SK-N-SH treated with all-trans-retinoic acid at 6 μM for 48 hours (cell line): ENCODE measurements at regions not wholly inside any gene's neighbourhood (a gene's known extent, or its start where the extent isn't known, plus 50 kb on each side); places are given as distances from the start of the nearest gene placed in this dataset.

Experiments used
- ATAC-seq: fragments of 200-7000 bp; cut with Tn5 transposase; 3 replicates; pipeline ENCODE4 v1.9.1; 2020; ENCODE audit warnings: mild to moderate bottlenecking, moderate library complexity
- ARNTL ChIP-seq: fragments of 450-650 bp; formaldehyde crosslinking; IDR thresholded peaks from 2 replicates; pipeline ENCODE4 v1.5.0; 2020; ENCODE audit warnings: low read depth, mild to moderate bottlenecking, moderate library complexity, borderline replicate concordance
- BACH2 ChIP-seq: fragments of 250-450 bp; sonication (Bioruptor Pico); IDR thresholded peaks from 2 replicates; pipeline ENCODE4 v1.9.0; 2021; ENCODE audit warnings: mild to moderate bottlenecking, borderline replicate concordance
- CREB5 ChIP-seq: fragments of 250-450 bp; sonication (Bioruptor Pico); IDR thresholded peaks from 2 replicates; pipeline ENCODE4 v1.5.1; 2020; ENCODE audit warnings: low read depth, mild to moderate bottlenecking, moderate library complexity
- CSDC2 ChIP-seq: fragments of 250-450 bp; sonication (Bioruptor Pico); IDR thresholded peaks from 2 replicates; pipeline ENCODE4 v1.5.0; 2020; ENCODE audit warnings: mild to moderate bottlenecking, moderate library complexity
- CSRNP3 ChIP-seq: fragments of 250-450 bp; sonication (Bioruptor Pico); IDR thresholded peaks from 2 replicates; pipeline ENCODE4 v1.5.1; 2021; ENCODE audit warnings: mild to moderate bottlenecking, moderate library complexity
- ESRRG ChIP-seq: fragments of 250-450 bp; sonication (Bioruptor Pico); IDR thresholded peaks from 2 replicates; pipeline ENCODE4 v1.6.1; 2021; ENCODE audit warnings: mild to moderate bottlenecking
- GLIS3 ChIP-seq: fragments of 250-450 bp; sonication (Bioruptor Pico); IDR thresholded peaks from 2 replicates; pipeline ENCODE4 v1.5.0; 2020; ENCODE audit warnings: mild to moderate bottlenecking, moderate library complexity
- ISL1 ChIP-seq: fragments of 250-450 bp; sonication (Bioruptor Pico); IDR thresholded peaks from 2 replicates; pipeline ENCODE4 v2.1.2; 2022; ENCODE audit warnings: mild to moderate bottlenecking, moderate library complexity
- PATZ1 ChIP-seq: fragments of 250-450 bp; sonication (Bioruptor Pico); IDR thresholded peaks from 2 replicates; pipeline ENCODE4 v1.8.0; 2020; ENCODE audit warnings: mild to moderate bottlenecking, moderate library complexity, borderline replicate concordance
- POU6F1 ChIP-seq: fragments of 250-450 bp; sonication (Bioruptor Pico); IDR thresholded peaks from 2 replicates; pipeline ENCODE4 v1.8.0; 2021; ENCODE audit warnings: low read depth, mild to moderate bottlenecking, moderate library complexity, borderline replicate concordance
- PPARA ChIP-seq: fragments of 250-450 bp; sonication (Bioruptor Pico); IDR thresholded peaks from 2 replicates; pipeline ENCODE4 v1.5.0; 2020; ENCODE audit warnings: mild to moderate bottlenecking, borderline replicate concordance
- RARB ChIP-seq: fragments of 250-450 bp; sonication (Bioruptor Pico); IDR thresholded peaks from 2 replicates; pipeline ENCODE4 v1.8.0; 2021; ENCODE audit warnings: mild to moderate bottlenecking, moderate library complexity
- SNAI2 ChIP-seq: fragments of 250-450 bp; sonication (Bioruptor Pico); IDR thresholded peaks from 2 replicates; pipeline ENCODE4 v1.5.0; 2020; ENCODE audit warnings: mild to moderate bottlenecking, moderate library complexity
- TCF4 ChIP-seq: fragments of 250-450 bp; sonication (Bioruptor Pico); IDR thresholded peaks from 2 replicates; pipeline ENCODE4 v1.8.0; 2021; ENCODE audit warnings: mild to moderate bottlenecking, moderate library complexity, borderline replicate concordance
- TOX ChIP-seq: fragments of 250-450 bp; sonication (Bioruptor Pico); IDR thresholded peaks from 2 replicates; pipeline ENCODE4 v1.8.0; 2021; ENCODE audit warnings: mild to moderate bottlenecking, moderate library complexity, borderline replicate concordance
- ZC3H10 ChIP-seq: fragments of 250-450 bp; sonication (Bioruptor Pico); IDR thresholded peaks from 2 replicates; pipeline ENCODE4 v1.5.1; 2021; ENCODE audit warnings: mild to moderate bottlenecking, moderate library complexity
- ZFP3 ChIP-seq: fragments of 250-450 bp; sonication (Bioruptor Pico); IDR thresholded peaks from 2 replicates; pipeline ENCODE4 v1.5.0; 2020; ENCODE audit warnings: mild to moderate bottlenecking, moderate library complexity
- ZFP30 ChIP-seq: fragments of 450-650 bp; formaldehyde crosslinking; IDR thresholded peaks from 2 replicates; pipeline ENCODE4 v1.5.0; 2022; ENCODE audit warnings: mild to moderate bottlenecking, moderate library complexity
- ZNF565 ChIP-seq: fragments of 450-650 bp; formaldehyde crosslinking; conservative IDR thresholded peaks from 2 replicates; pipeline ENCODE4 v1.5.0; 2020; ENCODE audit warnings: low read depth, mild to moderate bottlenecking, moderate library complexity
- ZNF70 ChIP-seq: fragments of 450-650 bp; formaldehyde crosslinking; IDR thresholded peaks from 2 replicates; pipeline ENCODE4 v1.5.0; 2020; ENCODE audit warnings: mild to moderate bottlenecking, moderate library complexity
- ZNF8 ChIP-seq: fragments of 450-650 bp; formaldehyde crosslinking; IDR thresholded peaks from 2 replicates; pipeline ENCODE4 v1.5.0; 2020; ENCODE audit warnings: mild to moderate bottlenecking, moderate library complexity

GRCh38 chr12:24038211-24038997, 88.9 kb upstream of the SOX5 start:
- ATAC-seq: no peak
- TF ChIP-seq PPARA (CRISPR knock-in tag) (no peak), PATZ1 (no peak), ARNTL (CRISPR knock-in tag) (no peak), TOX (CRISPR knock-in tag) (no peak), CSDC2 (no peak), BACH2 (no peak), ISL1 (no peak), POU6F1 (no peak), TCF4 (no peak), ZFP3 (CRISPR knock-in tag) (no peak), CREB5 (CRISPR knock-in tag) (no peak), ZNF8 (CRISPR knock-in tag) (no peak), GLIS3 (CRISPR knock-in tag) (no peak), CSRNP3 (CRISPR knock-in tag) (no peak)

- TF ChIP-seq ZFP3 (CRISPR knock-in tag) (no peak), ARNTL (CRISPR knock-in tag) (no peak), PATZ1 (no peak), SNAI2 (CRISPR knock-in tag) (no peak), ZNF70 (CRISPR knock-in tag) (no peak), POU6F1 (no peak), ZC3H10 (CRISPR knock-in tag) (no peak), RARB (CRISPR knock-in tag) (no peak), ESRRG (CRISPR knock-in tag) (no peak), GLIS3 (CRISPR knock-in tag) (no peak), PPARA (CRISPR knock-in tag) (no peak), BACH2 (no peak), CSRNP3 (CRISPR knock-in tag) (no peak), ISL1 (no peak), CSDC2 (no peak), CREB5 (CRISPR knock-in tag) (no peak), TCF4 (no peak), ZNF565 (CRISPR knock-in tag) (no peak), ZFP30 (CRISPR knock-in tag) (no peak)
- TF ChIP-seq, all 23 proteins: peak for 0
- ATAC-seq: no peak
These were observed 87.2 kb upstream of the SOX5 start for GRCh38 chr12:24036438-24037216.
